SK-N-SH (cell line): ENCODE measurements at regions not wholly inside any gene's neighbourhood (a gene's known extent, or its start where the extent isn't known, plus 50 kb on each side); places are given as distances from the start of the nearest gene placed in this dataset.
A peak's percentile ranks its signal among the peaks of the same experiment; 100 is the strongest.

ENCODE experiments used
- CTCF ChIA-PET: fragments of 300-600, 350-600 bp; formaldehyde crosslinking; extraction: SDS; loops from one replicate; lab custom pipeline; 2021; lab: Yijun Ruan, JAX
- POLR2A ChIA-PET: fragments of 350-600 bp; sonication (Branson Sonifier 250); formaldehyde crosslinking; extraction: SDS; loops from one replicate; lab custom pipeline; 2020; ENCODE audit warnings: antibody characterized with exemption, inconsistent platforms; lab: Yijun Ruan, JAX
- DNase-seq: peaks from one replicate; pipeline ENCODE4 v3.0.0; 2012
- H2AFZ ChIP-seq: fragments of 200-600 bp; sonication (generic); 2 replicates; pipeline ENCODE4 v1.8.1; 2016; ENCODE audit warnings: antibody characterized with exemption, mild to moderate bottlenecking, low read depth
- H3F3A ChIP-seq: fragments of 200-600 bp; sonication (generic); replicated peaks from 2 replicates; pipeline ENCODE3; 2016; ENCODE audit warnings: antibody characterized with exemption, mild to moderate bottlenecking; ENCODE audit not compliant: insufficient read depth
- H3K27ac ChIP-seq, 2 experiments: fragments of 200-500 bp in 1 of 2; fragments of 200-600 bp in 1 of 2; sonication (Bioruptor generic) in 1 of 2; sonication (generic), shearing (Covaris generic) in 1 of 2; 2 replicates each; pipeline versions ENCODE4 v1.5.1 to v1.6.1; 2014 to 2016; ENCODE audit warnings: low read depth in 2 of 2, inconsistent platforms in 1 of 2, low read length in 1 of 2, mild to moderate bottlenecking in 1 of 2, mixed read lengths in 1 of 2
- H3K27me3 ChIP-seq: fragments of 200-600 bp; sonication (generic), shearing (Covaris generic); 2 replicates; pipeline ENCODE4 v1.6.1; 2016; ENCODE audit warnings: mixed run types; ENCODE audit not compliant: insufficient read depth
- H3K36me3 ChIP-seq, 2 experiments: fragments of 200-500 bp in 1 of 2; fragments of 200-600 bp in 1 of 2; sonication (Bioruptor generic) in 1 of 2; sonication (generic) in 1 of 2; replicated peaks in 1 of 2; 2 replicates each; pipeline versions ENCODE3 to v1.5.1; 2014 to 2016; ENCODE audit warnings: low read length in 1 of 2, mild to moderate bottlenecking in 1 of 2; ENCODE audit not compliant: insufficient read depth in 2 of 2, control insufficient read depth in 1 of 2
- H3K4me1 ChIP-seq, 2 experiments: fragments of 200-500 bp in 1 of 2; fragments of 200-600 bp in 1 of 2; sonication (Bioruptor generic) in 1 of 2; sonication (generic), shearing (Covaris generic) in 1 of 2; 2 replicates each; pipeline versions ENCODE4 v1.5.1 to v1.6.1; 2014 to 2016; ENCODE audit warnings: low read depth in 1 of 2, low read length in 1 of 2, mixed run types in 1 of 2; ENCODE audit not compliant: insufficient read depth in 2 of 2, control insufficient read depth in 1 of 2
- H3K4me2 ChIP-seq: fragments of 200-600 bp; sonication (generic), shearing (Covaris generic); 2 replicates; pipeline ENCODE4 v1.6.1; 2017; ENCODE audit warnings: mixed run types
- H3K4me3 ChIP-seq, 2 experiments: fragments of 200-500 bp in 1 of 2; fragments of 200-600 bp in 1 of 2; sonication (Bioruptor generic) in 1 of 2; sonication (generic), shearing (Covaris generic) in 1 of 2; 2 replicates each; pipeline versions ENCODE4 v1.5.1 to v1.8.1; 2014 to 2016; ENCODE audit warnings: low read depth in 2 of 2, inconsistent platforms in 1 of 2, low read length in 1 of 2, mild to moderate bottlenecking in 1 of 2, mixed read lengths in 1 of 2, moderate library complexity in 1 of 2
- H3K79me2 ChIP-seq: fragments of 200-600 bp; sonication (generic); 2 replicates; pipeline ENCODE4 v1.8.1; 2017; ENCODE audit warnings: mild to moderate bottlenecking; ENCODE audit not compliant: insufficient read depth
- H3K9ac ChIP-seq: fragments of 200-600 bp; sonication (generic); 2 replicates; pipeline ENCODE4 v1.6.1; 2017; ENCODE audit warnings: mixed run types
- H3K9me2 ChIP-seq: fragments of 200-600 bp; sonication (generic); 2 replicates; pipeline ENCODE4 v1.6.1; 2017; ENCODE audit warnings: mixed run types
- H3K9me3 ChIP-seq: fragments of 200-600 bp; sonication (generic); 2 replicates; pipeline ENCODE4 v1.6.1; 2017; ENCODE audit warnings: mixed run types, mild to moderate bottlenecking, moderate library complexity
- H4K20me1 ChIP-seq: fragments of 200-600 bp; sonication (generic); 2 replicates; pipeline ENCODE4 v1.6.1; 2017; ENCODE audit warnings: mild to moderate bottlenecking, mixed run types; ENCODE audit not compliant: insufficient read depth
- CHD2 ChIP-seq: fragments of 150-350 bp; IDR thresholded peaks from 2 replicates; pipeline ENCODE4 v1.6.1; 2018; ENCODE audit warnings: low read length; ENCODE audit not compliant: partially characterized antibody
- EP300 ChIP-seq, 2 experiments: IDR thresholded peaks; 2 replicates each; pipeline versions ENCODE4 v1.4.0 to v1.6.1; 2012; ENCODE audit warnings: borderline replicate concordance in 1 of 2, low read depth in 1 of 2, low read length in 1 of 2
- FOSL2 ChIP-seq: IDR thresholded peaks from 2 replicates; pipeline ENCODE4 v1.4.0; 2012; ENCODE audit warnings: low read depth, mild to moderate bottlenecking, moderate library complexity, borderline replicate concordance
- FOXM1 ChIP-seq: IDR thresholded peaks from 2 replicates; pipeline ENCODE4 v1.4.0; 2012; ENCODE audit warnings: low read depth, mild to moderate bottlenecking
- GATA2 ChIP-seq: sonication (generic); formaldehyde crosslinking; IDR thresholded peaks from 2 replicates; pipeline ENCODE4 v1.5.0; 2020; ENCODE audit warnings: mild to moderate bottlenecking, missing genetic modification reagents
- JUND ChIP-seq: IDR thresholded peaks from 2 replicates; pipeline ENCODE4 v1.4.0; 2012
- MEF2A ChIP-seq: IDR thresholded peaks from 2 replicates; pipeline ENCODE4 v1.4.0; 2012; ENCODE audit warnings: low read depth, borderline replicate concordance
- MXI1 ChIP-seq: IDR thresholded peaks from 2 replicates; pipeline ENCODE4 v1.6.1; 2012; ENCODE audit warnings: mild to moderate bottlenecking, low read depth, low read length, improper control_type of control experiment
- RAD21 ChIP-seq: IDR thresholded peaks from 2 replicates; pipeline ENCODE4 v1.6.1; 2012; ENCODE audit warnings: mild to moderate bottlenecking, low read length
- RCOR1 ChIP-seq: fragments of 150-350 bp; IDR thresholded peaks from 2 replicates; pipeline ENCODE4 v1.6.1; 2017; ENCODE audit warnings: antibody characterized with exemption, low read length
- RXRA ChIP-seq: IDR thresholded peaks from 2 replicates; pipeline ENCODE4 v1.4.0; 2012; ENCODE audit warnings: low read depth, mild to moderate bottlenecking, borderline replicate concordance
- TAF1 ChIP-seq: IDR thresholded peaks from 2 replicates; pipeline ENCODE4 v1.6.1; 2012; ENCODE audit warnings: low read depth, mild to moderate bottlenecking, low read length, moderate library complexity, borderline replicate concordance
- TCF12 ChIP-seq: IDR thresholded peaks from 2 replicates; pipeline ENCODE4 v1.4.0; 2012
- YY1 ChIP-seq: IDR thresholded peaks from 2 replicates; pipeline ENCODE4 v1.4.0; 2012; ENCODE audit warnings: low read depth, mild to moderate bottlenecking
- WGBS: methylation state at CpG from one replicate; pipeline ENCODE4 v1.1.6; 2017; ENCODE audit warnings: low lambda C conversion rate; 5-methylcytosine and 5-hydroxymethylcytosine counted together
- TF ChIP-seq, protein P1 (sequence below): IDR thresholded peaks from 2 replicates; pipeline ENCODE4 v1.6.1; 2012; ENCODE audit warnings: mild to moderate bottlenecking, low read depth, low read length, moderate library complexity
- TF ChIP-seq, protein P2 (sequence below): IDR thresholded peaks from 2 replicates; pipeline ENCODE4; 2012
- TF ChIP-seq, protein P3 (sequence below): fragments of 150-350 bp; IDR thresholded peaks from 2 replicates; pipeline ENCODE4 v1.6.1; 2017; ENCODE audit warnings: antibody characterized with exemption, low read length, low read depth, borderline replicate concordance
- TF ChIP-seq, protein P4 (sequence below): fragments of 150-350 bp; IDR thresholded peaks from 2 replicates; pipeline ENCODE4 v1.6.1; 2016; ENCODE audit warnings: mild to moderate bottlenecking, low read depth, low read length

DNA sequence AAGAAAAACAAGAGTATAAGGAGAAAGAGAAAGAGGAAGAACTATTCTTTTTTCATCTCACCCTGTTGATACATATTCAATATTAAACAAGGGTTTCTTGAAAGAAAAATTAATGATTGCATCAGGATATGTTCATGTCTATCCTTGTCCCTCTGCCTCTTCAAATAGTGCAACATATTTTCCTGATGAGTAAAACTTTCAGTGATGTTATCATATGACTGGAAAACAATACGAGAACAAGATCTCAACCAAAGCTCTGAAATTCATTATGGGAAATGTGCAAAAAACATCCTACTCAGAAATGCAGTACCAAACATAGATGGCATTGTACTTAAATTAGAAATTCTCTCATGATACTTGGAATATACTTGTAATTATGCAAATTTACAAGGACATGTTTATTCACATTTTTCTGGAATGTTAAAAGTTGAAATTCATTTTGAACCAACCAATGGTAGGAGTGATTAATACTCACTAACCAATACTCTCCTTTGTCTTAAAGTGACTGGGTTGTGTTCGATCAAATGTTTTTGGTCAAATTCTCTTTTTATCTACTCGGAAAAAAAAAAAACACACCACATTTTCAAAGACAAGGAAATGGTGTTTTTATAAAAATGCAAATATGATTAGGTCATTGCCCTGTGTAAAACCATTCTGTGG, 148.9 kb upstream of the GULP1 start (continued):
- TF ChIP-seq MXI1 = no peak
- TF ChIP-seq RCOR1 = no peak
- TF ChIP-seq JUND = peak; percentile 68
- no peak for TF ChIP-seq CHD2
- TF ChIP-seq, protein P1, sequence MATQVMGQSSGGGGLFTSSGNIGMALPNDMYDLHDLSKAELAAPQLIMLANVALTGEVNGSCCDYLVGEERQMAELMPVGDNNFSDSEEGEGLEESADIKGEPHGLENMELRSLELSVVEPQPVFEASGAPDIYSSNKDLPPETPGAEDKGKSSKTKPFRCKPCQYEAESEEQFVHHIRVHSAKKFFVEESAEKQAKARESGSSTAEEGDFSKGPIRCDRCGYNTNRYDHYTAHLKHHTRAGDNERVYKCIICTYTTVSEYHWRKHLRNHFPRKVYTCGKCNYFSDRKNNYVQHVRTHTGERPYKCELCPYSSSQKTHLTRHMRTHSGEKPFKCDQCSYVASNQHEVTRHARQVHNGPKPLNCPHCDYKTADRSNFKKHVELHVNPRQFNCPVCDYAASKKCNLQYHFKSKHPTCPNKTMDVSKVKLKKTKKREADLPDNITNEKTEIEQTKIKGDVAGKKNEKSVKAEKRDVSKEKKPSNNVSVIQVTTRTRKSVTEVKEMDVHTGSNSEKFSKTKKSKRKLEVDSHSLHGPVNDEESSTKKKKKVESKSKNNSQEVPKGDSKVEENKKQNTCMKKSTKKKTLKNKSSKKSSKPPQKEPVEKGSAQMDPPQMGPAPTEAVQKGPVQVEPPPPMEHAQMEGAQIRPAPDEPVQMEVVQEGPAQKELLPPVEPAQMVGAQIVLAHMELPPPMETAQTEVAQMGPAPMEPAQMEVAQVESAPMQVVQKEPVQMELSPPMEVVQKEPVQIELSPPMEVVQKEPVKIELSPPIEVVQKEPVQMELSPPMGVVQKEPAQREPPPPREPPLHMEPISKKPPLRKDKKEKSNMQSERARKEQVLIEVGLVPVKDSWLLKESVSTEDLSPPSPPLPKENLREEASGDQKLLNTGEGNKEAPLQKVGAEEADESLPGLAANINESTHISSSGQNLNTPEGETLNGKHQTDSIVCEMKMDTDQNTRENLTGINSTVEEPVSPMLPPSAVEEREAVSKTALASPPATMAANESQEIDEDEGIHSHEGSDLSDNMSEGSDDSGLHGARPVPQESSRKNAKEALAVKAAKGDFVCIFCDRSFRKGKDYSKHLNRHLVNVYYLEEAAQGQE = no peak
- TF ChIP-seq, protein P2, sequence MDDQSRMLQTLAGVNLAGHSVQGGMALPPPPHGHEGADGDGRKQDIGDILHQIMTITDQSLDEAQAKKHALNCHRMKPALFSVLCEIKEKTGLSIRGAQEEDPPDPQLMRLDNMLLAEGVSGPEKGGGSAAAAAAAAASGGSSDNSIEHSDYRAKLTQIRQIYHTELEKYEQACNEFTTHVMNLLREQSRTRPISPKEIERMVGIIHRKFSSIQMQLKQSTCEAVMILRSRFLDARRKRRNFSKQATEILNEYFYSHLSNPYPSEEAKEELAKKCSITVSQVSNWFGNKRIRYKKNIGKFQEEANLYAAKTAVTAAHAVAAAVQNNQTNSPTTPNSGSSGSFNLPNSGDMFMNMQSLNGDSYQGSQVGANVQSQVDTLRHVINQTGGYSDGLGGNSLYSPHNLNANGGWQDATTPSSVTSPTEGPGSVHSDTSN = peak; percentile 41; the same call in 1 of the 2 replicates
- TF ChIP-seq RAD21 = no peak
- TF ChIP-seq EP300 (IDR thresholded peaks at IDR 0.05; ENCODE audit: borderline replicate concordance in 1 of 2, low read depth in 1 of 2, low read length in 1 of 2) = peak in 1 of 2 experiments; percentile 55; a peak in 1 of 4 replicates
- TF ChIP-seq FOSL2 = peak; percentile 50; the same call in 1 of the 2 replicates
- TF ChIP-seq TAF1 = no peak

DNA sequence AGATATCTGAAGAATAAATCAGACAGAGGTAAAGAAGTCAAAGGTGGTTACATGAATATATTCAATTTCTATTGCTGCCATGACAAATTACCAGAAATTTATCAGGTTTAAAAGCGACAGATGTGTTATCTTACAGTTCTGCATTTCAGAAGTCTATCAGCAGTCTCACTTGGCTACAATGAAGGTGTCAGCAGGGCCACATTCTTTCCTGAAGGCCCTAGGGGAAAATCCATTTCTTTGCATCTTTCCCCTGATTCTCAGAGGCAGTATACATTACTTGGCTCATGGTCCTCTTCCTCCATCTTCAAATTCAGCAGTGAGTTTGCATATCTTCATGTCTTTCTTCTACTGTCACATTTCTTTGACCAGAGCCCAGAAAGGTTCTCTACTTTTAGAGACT, 145.8 kb upstream of the GULP1 start:
- no peak for DNase-seq
- CTCF ChIA-PET = no interaction called here
- 0% methylated on average over 1 of the region's 1 CpG for WGBS
- H3K79me2 ChIP-seq = no peaks in the 10 kb centered on the region
- H3K4me2 ChIP-seq = no peak overlapping the region
- H3K9me2 ChIP-seq = no peaks in the 10 kb centered on the region
- TF ChIP-seq JUND (no peak), MEF2A (no peak), YY1 (no peak), RXRA (no peak), GATA2 (CRISPR knock-in tag) (no peak), CHD2 (no peak), FOXM1 (no peak), TCF12 (no peak), RCOR1 (no peak), RAD21 (no peak)
- TF ChIP-seq, protein P3, sequence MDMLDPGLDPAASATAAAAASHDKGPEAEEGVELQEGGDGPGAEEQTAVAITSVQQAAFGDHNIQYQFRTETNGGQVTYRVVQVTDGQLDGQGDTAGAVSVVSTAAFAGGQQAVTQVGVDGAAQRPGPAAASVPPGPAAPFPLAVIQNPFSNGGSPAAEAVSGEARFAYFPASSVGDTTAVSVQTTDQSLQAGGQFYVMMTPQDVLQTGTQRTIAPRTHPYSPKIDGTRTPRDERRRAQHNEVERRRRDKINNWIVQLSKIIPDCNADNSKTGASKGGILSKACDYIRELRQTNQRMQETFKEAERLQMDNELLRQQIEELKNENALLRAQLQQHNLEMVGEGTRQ = no peak
- TF ChIP-seq, protein P4, sequence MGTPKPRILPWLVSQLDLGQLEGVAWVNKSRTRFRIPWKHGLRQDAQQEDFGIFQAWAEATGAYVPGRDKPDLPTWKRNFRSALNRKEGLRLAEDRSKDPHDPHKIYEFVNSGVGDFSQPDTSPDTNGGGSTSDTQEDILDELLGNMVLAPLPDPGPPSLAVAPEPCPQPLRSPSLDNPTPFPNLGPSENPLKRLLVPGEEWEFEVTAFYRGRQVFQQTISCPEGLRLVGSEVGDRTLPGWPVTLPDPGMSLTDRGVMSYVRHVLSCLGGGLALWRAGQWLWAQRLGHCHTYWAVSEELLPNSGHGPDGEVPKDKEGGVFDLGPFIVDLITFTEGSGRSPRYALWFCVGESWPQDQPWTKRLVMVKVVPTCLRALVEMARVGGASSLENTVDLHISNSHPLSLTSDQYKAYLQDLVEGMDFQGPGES = no peak
- no peak overlapping the region for H2AFZ ChIP-seq
- H3K27me3 ChIP-seq = no peaks in the 10 kb centered on the region
- H3K9me3 ChIP-seq = no peaks in the 10 kb centered on the region
- no peak overlapping the region for H3K9ac ChIP-seq
- peaks cover 7% of the 10 kb centered on the region for H3F3A ChIP-seq
- H3K4me3 ChIP-seq = no peak overlapping the region
- POLR2A ChIA-PET = no interaction called here
- no peaks in the 10 kb centered on the region for H3K36me3 ChIP-seq
- H3K4me1 ChIP-seq = peaks cover 0 to 11% of the 10 kb centered on the region in 2 experiments; a peak in 2 of 4 replicates
- no peaks in the 10 kb centered on the region for H4K20me1 ChIP-seq
- no peak overlapping the region for H3K27ac ChIP-seq
